Hepatocyte (in vitro differentiated cells): ENCODE measurements at regions not wholly inside any gene's neighbourhood (a gene's known extent, or its start where the extent isn't known, plus 50 kb on each side); places are given as distances from the start of the nearest gene placed in this dataset.
A peak's percentile ranks its signal among the peaks of the same experiment; 100 is the strongest.

Experiments
- DNase-seq: peaks from one replicate; pipeline ENCODE4 v3.0.0-alpha.2; 2016; ENCODE audit warnings: low spot score
- H2AFZ ChIP-seq: fragments of 200-600 bp; sonication (generic); 2 replicates; pipeline ENCODE4 v1.6.0; 2016; ENCODE audit warnings: antibody characterized with exemption, mild to moderate bottlenecking
- H3K27ac ChIP-seq: fragments of 200-600 bp; sonication (generic); 2 replicates; pipeline ENCODE4 v1.5.1; 2016; ENCODE audit warnings: mild to moderate bottlenecking
- H3K27me3 ChIP-seq: fragments of 200-600 bp; sonication (generic); 2 replicates; pipeline ENCODE4 v1.6.1; 2016
- H3K36me3 ChIP-seq: fragments of 200-600 bp; sonication (generic); replicated peaks from 2 replicates; pipeline ENCODE4 v1.5.1; 2016; ENCODE audit warnings: low read depth; ENCODE audit not compliant: insufficient read depth
- H3K4me1 ChIP-seq: fragments of 200-600 bp; sonication (generic); 2 replicates; pipeline ENCODE4 v1.5.1; 2016; ENCODE audit warnings: mild to moderate bottlenecking, moderate library complexity; ENCODE audit not compliant: insufficient read depth
- H3K4me2 ChIP-seq: fragments of 200-600 bp; sonication (generic); 2 replicates; pipeline ENCODE4 v1.6.0; 2016
- H3K4me3 ChIP-seq: fragments of 200-600 bp; sonication (generic); 2 replicates; pipeline ENCODE4 v1.5.1; 2016; ENCODE audit warnings: mild to moderate bottlenecking
- H3K79me2 ChIP-seq: fragments of 200-600 bp; sonication (generic); 2 replicates; pipeline ENCODE4 v1.6.0; 2017; ENCODE audit warnings: mild to moderate bottlenecking
- H3K9me2 ChIP-seq: fragments of 200-600 bp; sonication (generic); replicated peaks from 2 replicates; pipeline ENCODE4 v1.6.0; 2017; ENCODE audit warnings: mild to moderate bottlenecking; ENCODE audit not compliant: insufficient read depth
- H3K9me3 ChIP-seq: fragments of 200-600 bp; sonication (generic); 2 replicates; pipeline ENCODE4 v1.5.1; 2016; ENCODE audit warnings: low read depth, mild to moderate bottlenecking
- H4K20me1 ChIP-seq: fragments of 200-600 bp; sonication (generic); 2 replicates; pipeline ENCODE4 v1.6.0; 2016; ENCODE audit warnings: mild to moderate bottlenecking; ENCODE audit not compliant: insufficient read depth, poor library complexity, severe bottlenecking
- CTCF ChIP-seq: fragments of 200-600 bp; sonication (generic); IDR thresholded peaks from 2 replicates; pipeline ENCODE4 v1.5.1; 2016; ENCODE audit warnings: antibody characterized with exemption, mild to moderate bottlenecking; ENCODE audit not compliant: poor library complexity
- EZH2 ChIP-seq: fragments of 200-600 bp; sonication (generic); IDR thresholded peaks from 2 replicates; pipeline ENCODE4 v1.6.1; 2016; ENCODE audit warnings: antibody characterized with exemption, mild to moderate bottlenecking, borderline replicate concordance
- EZH2phosphoT487 ChIP-seq: fragments of 200-600 bp; sonication (generic); IDR thresholded peaks from one replicate; pipeline ENCODE4 v1.6.1; 2018; ENCODE audit warnings: antibody characterized with exemption, mild to moderate bottlenecking, low read depth, moderate library complexity; ENCODE audit not compliant: unreplicated experiment, severe bottlenecking
- WGBS: methylation state at CpG from one replicate; pipeline ENCODE4 v1.1.6; 2016; ENCODE audit warnings: low lambda C conversion rate; ENCODE audit errors: missing lambda C conversion rate; 5-methylcytosine and 5-hydroxymethylcytosine counted together

- TF ChIP-seq EZH2, result no peak
- TF ChIP-seq EZH2phosphoT487, result no peak
- TF ChIP-seq CTCF, result no peak
- H3K4me3 ChIP-seq, result no peak overlapping the region
- H3K27me3 ChIP-seq, result no peaks in the 10 kb centered on the region
- H3K79me2 ChIP-seq, result no peaks in the 10 kb centered on the region
- no peak overlapping the region for H3K27ac ChIP-seq
- DNase-seq, result no peak
- no peak overlapping the region for H3K4me2 ChIP-seq
- H4K20me1 ChIP-seq, result no peaks in the 10 kb centered on the region
- H3K9me2 ChIP-seq, result no peaks in the 10 kb centered on the region
- no peaks in the 10 kb centered on the region for H3K9me3 ChIP-seq
- peaks cover 4% of the 10 kb centered on the region for H3K4me1 ChIP-seq
- no peaks in the 10 kb centered on the region for H3K36me3 ChIP-seq
- WGBS, result 91% methylated on average over 3 of the region's 3 CpGs
- no peak overlapping the region for H2AFZ ChIP-seq
Observed at GRCh38 chr13:32910530-32910929, 105.7 kb upstream of the KL start.

GRCh38 chr13:32911506-32911905, 104.7 kb upstream of the KL start:
- no peak overlapping the region for H3K27ac ChIP-seq
- no peak overlapping the region for H2AFZ ChIP-seq
- H3K9me2 ChIP-seq, result no peaks in the 10 kb centered on the region
- H3K4me3 ChIP-seq, result no peak overlapping the region
- H3K36me3 ChIP-seq, result no peaks in the 10 kb centered on the region
- H3K9me3 ChIP-seq, result no peaks in the 10 kb centered on the region
- peaks cover 4% of the 10 kb centered on the region for H3K4me1 ChIP-seq
- H4K20me1 ChIP-seq, result no peaks in the 10 kb centered on the region
- H3K4me2 ChIP-seq, result no peak overlapping the region
- DNase-seq, result peak; percentile 32
- no peaks in the 10 kb centered on the region for H3K27me3 ChIP-seq
- WGBS, result 88% methylated on average over 2 of the region's 2 CpGs
- H3K79me2 ChIP-seq, result no peaks in the 10 kb centered on the region
- no peak for TF ChIP-seq EZH2phosphoT487
- no peak for TF ChIP-seq EZH2
- peak; percentile 33 for TF ChIP-seq CTCF

- H3K4me2 ChIP-seq, result no peak overlapping the region
- no peak for DNase-seq
- no peaks in the 10 kb centered on the region for H3K79me2 ChIP-seq
- H2AFZ ChIP-seq, result no peak overlapping the region
- H3K9me2 ChIP-seq, result no peaks in the 10 kb centered on the region
- no peak for TF ChIP-seq EZH2
- no peak for TF ChIP-seq EZH2phosphoT487
- no peak for TF ChIP-seq CTCF
- no peak overlapping the region for H3K27ac ChIP-seq
- H3K27me3 ChIP-seq, result no peaks in the 10 kb centered on the region
- WGBS, result 89% methylated on average over 1 of the region's 1 CpG
- H4K20me1 ChIP-seq, result no peaks in the 10 kb centered on the region
- no peaks in the 10 kb centered on the region for H3K9me3 ChIP-seq
- H3K4me3 ChIP-seq, result no peak overlapping the region
- no peaks in the 10 kb centered on the region for H3K4me1 ChIP-seq
- H3K36me3 ChIP-seq, result no peaks in the 10 kb centered on the region
Observed at GRCh38 chr13:32914686-32915085, 101.5 kb upstream of the KL start.

- DNase-seq, result no peak
- H4K20me1 ChIP-seq, result no peaks in the 10 kb centered on the region
- WGBS, result 66% methylated on average over 2 of the region's 2 CpGs
- TF ChIP-seq CTCF, result no peak
- TF ChIP-seq EZH2phosphoT487, result no peak
- no peak for TF ChIP-seq EZH2
- H3K4me1 ChIP-seq, result no peaks in the 10 kb centered on the region
- H2AFZ ChIP-seq, result no peak overlapping the region
- H3K27ac ChIP-seq, result no peak overlapping the region
- H3K36me3 ChIP-seq, result no peaks in the 10 kb centered on the region
- no peak overlapping the region for H3K4me2 ChIP-seq
- no peaks in the 10 kb centered on the region for H3K27me3 ChIP-seq
- H3K79me2 ChIP-seq, result no peaks in the 10 kb centered on the region
- H3K9me2 ChIP-seq, result no peaks in the 10 kb centered on the region
- no peaks in the 10 kb centered on the region for H3K9me3 ChIP-seq
- H3K4me3 ChIP-seq, result no peak overlapping the region
Observed at GRCh38 chr13:32917504-32917903, 98.7 kb upstream of the KL start.
